HG03442 (cell line): ENCODE measurements at regions not wholly inside any gene's neighbourhood (a gene's known extent, or its start where the extent isn't known, plus 50 kb on each side); places are given as distances from the start of the nearest gene placed in this dataset.

Experiments used
- ATAC-seq: cut with Tn5 transposase; IDR thresholded peaks from one replicate; pipeline ENCODE4 v1.9.1; 2021; ENCODE audit warnings: mild to moderate bottlenecking, moderate library complexity; ENCODE audit not compliant: unreplicated experiment

GRCh38 chr1:177355575-177355974 lies 184.8 kb downstream of the BRINP2 start:
- no peak for ATAC-seq

- ATAC-seq: no peak
These were observed 183.5 kb downstream of the BRINP2 start for GRCh38 chr1:177354247-177354646.

GRCh38 chr1:177351361-177352108 lies 180.8 kb downstream of the BRINP2 start:
- ATAC-seq: no peak

GRCh38 chr1:177346790-177347359 lies 176.1 kb downstream of the BRINP2 start:
- no peak for ATAC-seq

GRCh38 chr1:177343445-177343844 lies 172.7 kb downstream of the BRINP2 start:
- no peak for ATAC-seq

GRCh38 chr1:177341773-177342172 lies 171.0 kb downstream of the BRINP2 start:
- no peak for ATAC-seq

- ATAC-seq: no peak
These were observed 169.9 kb downstream of the BRINP2 start for GRCh38 chr1:177340601-177341067.

- ATAC-seq: no peak
These were observed 167.6 kb downstream of the BRINP2 start for GRCh38 chr1:177338376-177338775.

GRCh38 chr1:177334903-177335302 lies 164.1 kb downstream of the BRINP2 start:
- ATAC-seq: no peak

GRCh38 chr1:177333936-177334595 lies 163.3 kb downstream of the BRINP2 start:
- no peak for ATAC-seq
